SHP77 treated with DMSO at 0.1 percent for 48 hours (cell line): ENCODE measurements at regions not wholly inside any gene's neighbourhood (a gene's known extent, or its start where the extent isn't known, plus 50 kb on each side); places are given as distances from the start of the nearest gene placed in this dataset.
"Not testable (repeated sequence)": the region's sequence is repeated elsewhere in the genome, so short reads cannot be mapped to it uniquely, and the experiment has no call there.

Source experiments
- DNase-seq: peaks from one replicate; lab custom pipeline; 2025; lab: John Stamatoyannopoulos, UW

- no peak for DNase-seq
These were observed 319.4 kb upstream of the MDFIC2 start for GRCh38 chr3:70631716-70632307.

- DNase-seq: no peak
These were observed 309.0 kb upstream of the MDFIC2 start for GRCh38 chr3:70621451-70621850.

DNA sequence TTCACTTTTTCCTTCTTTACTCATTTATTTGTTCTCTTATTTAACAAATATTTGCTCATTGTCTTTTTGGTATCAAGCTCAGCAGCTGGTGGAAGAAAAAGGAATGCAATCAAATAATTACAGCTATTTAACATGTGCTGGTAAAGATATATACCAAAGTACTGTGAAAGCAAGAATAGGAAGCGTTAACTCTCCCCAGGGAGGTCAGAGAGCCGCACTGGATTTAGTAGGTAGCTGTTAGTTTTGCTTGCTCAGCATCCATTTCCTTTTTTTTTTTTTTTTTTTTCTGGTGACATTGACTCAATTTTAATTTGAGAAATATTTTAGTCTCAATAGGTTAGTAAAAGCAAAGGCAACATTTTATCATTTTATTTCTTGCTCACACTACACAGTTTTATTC is 308.5 kb upstream of the MDFIC2 start:
- no peak for DNase-seq

DNA sequence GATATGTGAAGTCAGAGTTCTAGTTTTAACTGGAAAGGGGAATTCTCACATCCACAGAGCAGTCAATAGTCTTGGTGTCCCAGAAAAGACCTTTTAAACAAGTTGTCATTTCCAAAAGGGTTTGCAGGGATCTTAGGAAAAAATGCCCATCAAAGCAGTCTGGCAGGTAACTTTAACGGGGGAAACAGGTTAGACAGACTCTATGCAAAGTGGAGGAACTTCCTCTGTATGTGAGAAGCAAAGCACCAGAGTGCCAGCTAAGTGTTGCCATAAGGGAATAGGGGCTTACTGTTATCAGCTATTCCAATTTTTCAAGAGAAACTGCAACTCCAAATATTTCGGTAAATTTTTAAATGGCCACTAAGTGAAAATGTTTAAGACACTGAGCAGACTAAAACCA is 307.9 kb upstream of the MDFIC2 start:
- no peak for DNase-seq

DNA sequence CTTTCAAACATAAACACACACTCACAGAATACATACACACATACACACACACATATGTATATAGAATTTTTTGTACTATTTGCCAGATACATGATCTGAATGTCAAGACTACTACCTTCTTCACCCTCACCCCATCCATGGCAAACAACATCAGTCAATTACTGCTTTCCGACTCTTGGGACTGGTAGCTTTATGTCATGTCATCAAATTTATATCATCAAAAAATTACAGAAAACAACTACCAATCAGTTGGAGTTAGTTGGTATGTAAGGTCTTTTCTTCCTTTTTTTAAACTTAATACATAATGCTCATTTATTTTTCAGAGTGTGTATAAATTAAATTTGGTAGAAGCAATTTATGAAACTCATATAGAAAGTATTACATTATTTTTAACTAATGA is 305.7 kb upstream of the MDFIC2 start:
- DNase-seq: no peak

- not testable (repeated sequence) for DNase-seq
These were observed 304.9 kb upstream of the MDFIC2 start for GRCh38 chr3:70617349-70617748.

DNA sequence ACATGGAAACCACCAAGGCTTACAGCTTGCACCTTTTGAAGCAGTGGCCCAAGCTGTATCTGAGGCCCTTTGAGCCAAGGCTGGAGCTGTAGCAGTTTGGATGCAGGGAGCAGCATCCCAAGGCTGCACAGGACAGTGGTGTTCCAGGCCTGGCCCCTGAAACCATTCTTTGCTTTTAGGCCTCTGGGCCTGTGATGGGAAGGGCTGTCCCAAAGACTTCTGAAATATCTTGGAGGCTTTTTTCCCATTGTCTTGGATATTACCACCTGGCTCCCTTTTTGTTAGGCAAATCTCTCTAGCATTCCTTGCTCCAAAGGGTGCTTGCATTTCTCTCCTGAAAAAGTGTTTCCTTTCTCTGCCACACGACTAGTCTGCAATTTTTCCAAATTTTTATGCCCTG is 302.8 kb upstream of the MDFIC2 start:
- DNase-seq: no peak

- DNase-seq: no peak
These were observed 301.7 kb upstream of the MDFIC2 start for GRCh38 chr3:70614111-70614510.

DNA sequence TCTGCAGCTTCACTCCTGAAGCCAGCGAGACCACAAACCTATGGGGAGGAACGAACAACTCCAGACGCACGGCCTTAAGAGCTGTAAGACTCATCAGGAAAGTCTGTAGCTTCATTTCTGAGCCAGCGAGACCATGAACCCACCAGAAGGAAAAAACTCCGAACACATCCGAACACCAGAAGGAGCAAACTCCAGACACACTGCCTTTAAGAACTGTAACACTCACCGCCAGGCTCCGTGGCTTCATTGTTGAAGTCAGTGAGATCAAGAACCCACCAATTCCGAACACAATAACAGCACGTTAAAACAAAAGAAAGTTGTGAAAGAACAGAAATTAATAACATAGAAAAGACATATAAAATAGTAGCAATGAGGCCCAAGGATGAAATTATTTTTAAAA is 300.5 kb upstream of the MDFIC2 start:
- DNase-seq: no peak

- not testable (repeated sequence) for DNase-seq
These were observed 299.3 kb upstream of the MDFIC2 start for GRCh38 chr3:70611667-70612277.

DNA sequence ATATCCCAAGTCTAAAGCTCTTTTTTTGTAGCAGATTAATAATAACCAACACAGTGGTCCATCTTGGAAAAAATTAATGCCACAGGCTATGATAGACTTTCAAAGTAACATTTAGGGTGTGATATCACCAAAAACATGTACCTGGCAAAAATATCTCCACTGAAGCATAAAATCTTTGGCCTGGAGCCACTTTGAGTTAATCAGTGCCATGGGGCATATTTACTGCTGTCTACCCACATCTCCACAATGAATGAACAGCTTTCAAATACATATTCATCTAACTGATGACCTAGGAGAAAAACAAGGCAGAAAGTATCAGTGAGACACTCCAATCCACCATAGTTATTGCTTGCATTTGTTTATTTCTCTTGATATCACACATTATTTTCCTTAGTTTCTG is 296.0 kb upstream of the MDFIC2 start:
- DNase-seq: peak; percentile 6

DNA sequence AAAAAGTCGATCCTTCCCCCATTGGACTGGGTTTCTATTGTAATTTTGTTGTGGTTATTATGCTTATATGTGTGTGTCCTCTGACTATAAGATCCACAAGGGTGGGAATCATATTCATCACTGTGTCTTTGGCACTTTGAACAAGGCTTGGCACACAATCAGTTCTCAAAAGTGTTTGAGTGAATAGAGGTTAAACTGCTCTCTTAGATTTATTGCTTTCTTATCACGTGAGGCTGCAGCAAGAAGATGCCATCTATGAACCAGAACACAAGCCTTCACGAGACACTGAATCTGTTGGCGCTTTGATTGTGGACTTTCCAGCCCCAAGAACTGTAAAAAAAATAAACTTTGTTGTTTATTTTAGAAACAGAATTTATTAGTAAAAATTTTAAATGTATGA is 295.0 kb upstream of the MDFIC2 start:
- DNase-seq: no peak

GRCh38 chr3:70606018-70606417 is 293.6 kb upstream of the MDFIC2 start:
- DNase-seq: no peak

GRCh38 chr3:70603103-70603502 is 290.7 kb upstream of the MDFIC2 start:
- DNase-seq: no peak

DNA sequence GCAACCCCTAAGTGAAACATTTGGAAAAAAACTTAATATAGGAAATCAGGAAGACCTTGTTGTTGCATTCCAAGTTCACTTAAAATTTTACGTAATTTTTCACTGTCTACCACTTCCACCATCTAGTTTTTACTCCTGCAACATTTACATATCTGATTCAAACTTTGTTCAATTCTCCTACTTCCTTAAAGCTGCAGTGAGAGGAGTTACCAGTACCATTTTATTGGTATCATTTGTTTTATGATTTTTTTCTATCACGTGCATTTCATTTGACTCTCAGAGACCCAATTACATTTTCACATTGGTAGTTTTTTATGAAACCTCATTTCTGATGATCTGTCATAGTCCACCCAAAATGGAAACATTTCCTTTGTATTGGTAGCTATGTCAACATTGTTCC is 284.9 kb upstream of the MDFIC2 start:
- DNase-seq: no peak

- DNase-seq: no peak
These were observed 271.2 kb upstream of the MDFIC2 start for GRCh38 chr3:70583682-70584081.

DNA sequence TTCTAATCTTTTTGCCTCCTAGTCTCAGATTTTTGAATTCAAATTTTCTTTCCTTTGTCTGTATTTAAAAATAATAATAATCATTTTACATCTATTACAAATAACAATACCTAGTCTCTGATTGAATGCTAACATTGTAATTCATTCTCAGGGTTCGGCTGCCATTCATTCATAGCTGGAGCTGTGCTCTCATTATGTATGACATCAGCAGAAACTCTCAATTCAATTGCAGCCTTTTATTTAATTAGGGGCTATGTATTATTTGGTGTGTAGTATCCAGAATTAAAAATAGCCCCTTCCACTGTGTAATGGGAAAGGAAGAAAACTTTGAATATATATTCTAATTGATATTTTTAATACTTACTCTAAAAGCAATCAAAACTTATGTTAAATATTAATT is 270.4 kb upstream of the MDFIC2 start:
- DNase-seq: no peak

DNA sequence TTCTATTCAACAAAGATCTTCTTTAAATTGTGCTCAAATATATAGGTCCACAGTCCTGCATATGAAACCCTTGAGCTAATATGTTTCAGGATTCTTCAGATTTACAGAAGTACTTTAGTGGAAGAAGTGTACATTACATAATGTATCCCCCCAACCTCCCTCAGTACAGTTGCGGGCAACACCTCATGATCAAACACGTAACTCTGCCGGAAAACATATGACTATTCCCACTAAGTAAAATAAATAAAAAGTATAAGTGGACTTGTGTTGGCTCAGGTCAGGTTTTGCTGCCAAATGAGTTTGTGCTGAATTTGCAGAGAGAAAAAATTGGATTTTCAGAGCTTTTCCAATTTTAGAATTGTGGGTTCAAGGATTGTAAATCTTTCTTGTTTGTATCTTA is 267.6 kb upstream of the MDFIC2 start:
- no peak for DNase-seq

GRCh38 chr3:70571696-70572095 is 259.3 kb upstream of the MDFIC2 start:
- DNase-seq: no peak

GRCh38 chr3:70570584-70570983 is 258.1 kb upstream of the MDFIC2 start:
- no peak for DNase-seq

- DNase-seq: no peak
These were observed 256.2 kb upstream of the MDFIC2 start for GRCh38 chr3:70568626-70569025.

- DNase-seq: no peak
These were observed 253.4 kb upstream of the MDFIC2 start for GRCh38 chr3:70565861-70566260.

DNA sequence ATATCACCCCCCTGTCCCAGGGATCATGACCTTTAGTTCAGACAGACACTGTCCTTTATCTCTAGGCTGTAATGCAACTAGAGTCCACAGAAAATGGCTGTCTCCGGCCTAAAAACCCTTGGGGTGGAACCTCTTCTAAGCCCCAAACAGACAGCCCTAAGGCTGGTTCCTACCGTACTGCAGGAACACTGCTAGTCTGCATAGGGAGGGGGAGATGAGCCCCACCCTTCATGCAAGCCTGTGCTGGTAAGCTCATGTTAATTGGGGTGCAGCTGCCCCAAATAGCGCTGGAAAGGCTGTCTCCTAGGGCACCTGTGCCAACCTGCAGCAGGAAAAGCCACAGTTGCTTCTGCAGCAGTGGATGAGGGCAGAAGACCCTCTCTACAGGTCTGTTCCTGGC is 252.1 kb upstream of the MDFIC2 start:
- DNase-seq: no peak

- no peak for DNase-seq
These were observed 249.4 kb upstream of the MDFIC2 start for GRCh38 chr3:70561796-70562195.
